SHP77 (cell line): ENCODE measurements at regions not wholly inside any gene's neighbourhood (a gene's known extent, or its start where the extent isn't known, plus 50 kb on each side); places are given as distances from the start of the nearest gene placed in this dataset.

Experiments
- DNase-seq, 2 experiments: peaks; one replicate each; lab custom pipeline; 2025; lab: John Stamatoyannopoulos, UW

DNA sequence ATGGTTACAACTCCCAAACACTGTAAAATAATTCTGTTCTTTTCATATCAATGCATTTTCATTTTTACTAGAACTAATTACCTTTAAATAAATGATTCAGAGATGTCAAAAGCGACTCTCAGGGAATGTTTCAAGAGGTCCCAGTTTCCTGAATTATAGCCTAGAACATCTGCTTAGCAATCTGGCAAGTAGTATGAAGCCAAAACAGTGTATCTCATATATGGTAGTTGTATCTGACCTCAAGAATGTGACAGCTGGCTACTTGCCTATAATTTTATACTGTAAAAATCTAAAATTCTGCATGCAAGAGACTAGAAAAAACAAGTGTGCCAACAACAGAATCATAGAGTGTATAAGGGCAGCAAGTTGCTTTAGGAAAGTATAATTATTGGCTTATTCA is 187.7 kb upstream of the POU5F2 start:
- no peak for DNase-seq

DNA sequence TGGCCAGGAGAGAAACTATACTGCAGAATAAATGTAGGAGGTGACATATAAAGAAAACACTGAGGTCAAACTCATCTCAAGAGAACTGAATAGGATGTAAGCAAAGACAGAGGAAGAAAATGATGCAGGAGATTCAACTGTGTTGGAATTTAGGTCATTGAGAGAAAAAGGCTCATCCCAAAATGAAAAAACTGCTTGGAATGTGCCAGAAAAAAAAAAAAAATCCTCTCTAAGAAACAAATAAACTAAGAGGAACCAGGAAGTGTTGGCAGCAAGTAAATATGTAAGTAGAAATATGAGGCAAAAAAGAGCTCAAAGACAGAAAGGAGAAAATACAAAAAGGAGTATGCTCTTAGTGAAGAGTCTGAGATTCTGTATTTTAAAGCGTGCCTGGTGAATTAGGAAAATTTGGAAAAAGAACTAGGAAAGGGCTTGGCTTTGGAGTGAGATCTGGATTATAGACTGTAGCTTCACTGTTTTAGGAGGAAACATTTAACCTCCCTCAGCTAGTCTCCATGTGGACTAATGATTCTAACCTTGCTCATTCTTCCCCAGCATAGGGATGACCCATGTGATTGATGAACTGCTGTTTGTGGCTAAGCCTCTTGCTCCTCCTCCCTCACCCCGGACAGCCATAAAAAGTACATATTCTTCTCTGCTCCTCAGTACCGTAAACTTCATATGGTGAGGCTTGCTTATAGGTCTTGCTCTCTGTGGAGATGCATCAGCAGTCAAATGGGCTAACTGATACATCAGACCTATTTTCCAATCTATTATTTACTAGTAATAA is 185.6 kb upstream of the POU5F2 start:
- no peak for DNase-seq

GRCh38 chr5:93925321-93925720 is 183.9 kb upstream of the POU5F2 start:
- DNase-seq: no peak

DNA sequence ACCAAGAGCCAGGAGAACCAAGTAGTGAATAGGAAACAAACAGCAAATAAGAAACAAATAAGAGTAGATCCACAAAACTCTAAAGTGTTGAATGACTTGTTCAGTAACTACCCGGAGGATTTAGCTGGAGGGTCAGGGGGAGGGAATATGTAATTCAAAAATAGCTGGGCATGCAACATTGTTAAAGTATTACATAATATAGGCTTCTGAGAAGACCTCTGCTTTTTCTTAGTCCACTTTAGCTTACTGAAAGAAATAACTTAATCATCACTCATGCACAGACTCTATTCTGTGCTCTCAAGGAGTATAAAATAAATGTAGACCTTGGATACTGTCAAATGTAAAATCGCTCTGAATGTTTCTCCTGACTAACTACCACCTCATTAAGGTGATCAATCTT is 183.2 kb upstream of the POU5F2 start:
- DNase-seq: no peak

DNA sequence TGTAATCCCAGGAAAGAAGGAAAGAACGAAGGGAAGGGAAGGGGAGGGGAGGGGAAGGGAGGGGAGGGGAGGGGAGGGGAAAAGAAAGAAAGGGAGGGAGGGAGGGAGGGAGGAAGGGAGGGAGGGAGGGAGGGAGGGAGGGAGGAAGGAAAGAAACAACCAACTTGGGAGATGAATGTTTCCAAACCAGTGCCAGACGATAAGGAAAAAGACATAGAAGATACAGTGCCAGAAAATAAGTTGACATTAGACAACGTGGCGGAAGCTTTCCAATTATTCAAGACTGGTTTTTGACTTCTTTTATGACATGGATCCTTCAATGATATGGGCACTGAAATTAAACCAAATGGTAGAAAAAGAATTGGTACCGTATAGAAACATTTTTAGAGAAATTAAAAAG is 181.2 kb upstream of the POU5F2 start:
- no peak for DNase-seq

- DNase-seq: no peak
These were observed 179.6 kb upstream of the POU5F2 start for GRCh38 chr5:93921001-93921400.

GRCh38 chr5:93916872-93917271 is 175.5 kb upstream of the POU5F2 start:
- DNase-seq: no peak

GRCh38 chr5:93915142-93915553 is 173.7 kb upstream of the POU5F2 start:
- peak; percentile 43 to 65 for DNase-seq

GRCh38 chr5:93911609-93912008 is 170.2 kb upstream of the POU5F2 start:
- no peak for DNase-seq

DNA sequence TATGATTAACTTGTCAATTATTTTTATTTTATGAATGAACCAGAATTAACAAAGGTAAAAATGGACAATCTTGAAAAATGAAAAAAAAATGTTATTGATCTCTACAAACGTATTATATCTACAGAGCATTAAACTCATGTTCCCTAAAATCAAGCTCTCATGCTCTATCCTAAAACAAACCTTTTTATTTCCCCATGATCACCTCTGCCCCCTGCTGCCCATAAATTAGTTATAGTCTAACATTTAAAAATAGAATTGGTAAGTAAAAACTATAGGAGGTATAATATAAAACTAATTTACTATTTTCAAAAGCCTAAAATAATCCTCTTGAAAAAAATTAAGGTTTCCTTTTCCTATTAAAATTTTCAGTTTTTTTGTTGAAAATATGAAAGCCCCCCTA is 168.0 kb upstream of the POU5F2 start:
- peak in 1 of 2 experiments; percentile 9 for DNase-seq

GRCh38 chr5:93904917-93905316 is 163.5 kb upstream of the POU5F2 start:
- no peak for DNase-seq

- DNase-seq: no peak
These were observed 160.9 kb upstream of the POU5F2 start for GRCh38 chr5:93902288-93902687.

DNA sequence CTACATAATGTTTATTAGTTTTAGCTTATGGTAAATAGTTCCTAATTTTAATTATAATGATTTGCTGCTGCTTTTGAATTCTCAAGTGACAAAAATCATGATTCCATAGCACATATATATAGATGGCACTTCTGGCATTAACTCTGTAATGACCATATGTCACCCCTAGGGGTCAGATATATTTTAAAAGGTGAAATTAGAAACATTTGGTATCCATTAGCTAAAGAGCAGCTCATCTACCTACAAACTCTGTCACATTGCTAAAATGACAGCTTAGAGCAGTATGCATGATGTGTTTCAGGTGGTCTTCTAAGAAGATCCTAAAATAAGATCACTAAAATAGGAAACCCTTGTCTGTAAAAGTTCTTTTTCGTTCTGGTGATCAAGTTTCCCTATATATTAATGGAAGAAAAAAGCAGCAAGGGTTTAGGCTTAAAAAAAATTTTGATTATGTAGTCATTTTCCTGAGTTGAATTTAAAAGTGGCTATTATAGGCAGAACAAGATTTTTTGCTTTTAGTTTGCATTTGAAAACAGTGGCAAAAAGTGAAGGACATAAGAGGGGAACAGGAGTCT is 157.7 kb upstream of the POU5F2 start:
- DNase-seq: no peak

GRCh38 chr5:93894601-93895354 is 153.4 kb upstream of the POU5F2 start:
- DNase-seq: peak; percentile 79 to 80

DNA sequence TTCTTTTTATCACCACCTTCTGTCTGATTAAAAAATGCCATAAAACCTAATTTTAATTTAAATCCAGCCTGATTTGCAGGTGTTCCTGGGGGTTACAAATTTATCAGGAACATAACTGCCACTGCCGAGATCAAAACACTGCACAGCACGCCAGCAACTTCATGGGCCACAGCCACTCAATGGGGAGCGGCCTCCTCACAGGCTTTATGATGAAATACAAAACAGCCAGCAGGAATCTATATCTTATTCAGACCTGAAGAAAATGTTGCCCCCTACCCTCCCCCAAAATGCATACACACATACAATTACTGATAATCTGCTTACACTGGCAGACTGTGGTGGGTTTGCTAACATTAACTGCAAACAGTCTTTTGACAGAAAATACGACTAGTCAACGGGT is 151.7 kb upstream of the POU5F2 start:
- peak in 1 of 2 experiments; percentile 34 for DNase-seq

DNA sequence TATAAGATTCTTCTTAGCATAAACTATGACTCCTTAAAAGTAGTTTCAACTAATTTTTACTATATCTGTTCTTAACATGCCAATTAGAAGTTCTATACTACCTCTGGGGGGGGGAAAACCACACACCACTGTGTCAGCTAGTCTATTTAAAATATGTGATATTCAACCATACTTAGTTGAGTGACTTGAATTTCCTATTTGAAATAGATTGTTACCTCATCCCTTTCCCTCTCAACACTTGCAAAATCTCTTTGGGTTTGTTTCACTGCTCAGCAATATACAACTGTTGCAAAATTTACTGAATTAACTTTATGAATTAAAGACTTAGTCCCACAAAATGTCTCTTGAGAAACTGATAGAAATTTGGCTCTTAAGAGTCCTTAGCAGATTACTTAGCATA is 151.1 kb upstream of the POU5F2 start:
- no peak for DNase-seq

GRCh38 chr5:93891491-93892480 is 150.4 kb upstream of the POU5F2 start:
- peak; percentile 86 to 87 for DNase-seq

DNA sequence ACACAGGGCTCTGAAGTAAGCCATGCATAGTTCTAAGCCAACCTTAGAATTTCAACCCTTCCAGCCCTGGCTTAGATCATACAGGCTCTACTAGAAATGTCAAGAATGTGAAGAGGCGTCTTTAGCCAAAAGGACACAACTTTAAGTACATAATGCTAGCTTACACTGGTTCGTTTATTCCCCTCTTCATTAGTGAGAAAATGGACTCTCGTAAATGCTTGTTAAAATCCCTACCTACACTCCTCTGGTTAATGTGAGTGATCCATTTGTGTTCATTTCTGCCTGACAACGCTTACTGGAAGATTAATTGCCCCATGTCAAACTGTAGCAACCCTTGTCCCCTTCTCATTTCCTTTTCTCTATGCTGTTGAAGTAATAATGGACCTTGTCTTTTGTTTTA is 149.3 kb upstream of the POU5F2 start:
- peak; percentile 42 to 69 for DNase-seq

GRCh38 chr5:93887678-93888077 is 146.3 kb upstream of the POU5F2 start:
- no peak for DNase-seq

DNA sequence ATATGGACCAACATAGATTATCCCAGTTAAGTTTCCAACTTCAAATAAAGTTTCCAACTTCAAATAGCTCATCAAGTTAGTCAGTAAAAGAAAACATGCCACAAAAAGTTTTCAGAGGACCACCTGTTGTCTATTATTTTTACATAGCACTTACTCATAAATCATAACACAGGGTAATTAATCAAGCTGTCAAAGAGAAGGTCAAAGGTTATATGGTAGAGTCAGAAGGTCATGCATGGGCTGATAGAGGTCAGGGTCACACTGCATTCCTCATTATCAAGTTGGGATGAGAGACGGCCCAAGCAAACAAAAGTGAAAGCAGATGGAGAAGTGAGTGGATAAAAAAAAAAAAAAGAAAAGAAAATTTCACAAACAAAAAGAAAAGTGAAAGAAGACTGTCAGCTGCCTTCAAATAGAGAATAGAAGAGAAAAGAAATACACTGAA is 145.5 kb upstream of the POU5F2 start:
- DNase-seq: no peak

DNA sequence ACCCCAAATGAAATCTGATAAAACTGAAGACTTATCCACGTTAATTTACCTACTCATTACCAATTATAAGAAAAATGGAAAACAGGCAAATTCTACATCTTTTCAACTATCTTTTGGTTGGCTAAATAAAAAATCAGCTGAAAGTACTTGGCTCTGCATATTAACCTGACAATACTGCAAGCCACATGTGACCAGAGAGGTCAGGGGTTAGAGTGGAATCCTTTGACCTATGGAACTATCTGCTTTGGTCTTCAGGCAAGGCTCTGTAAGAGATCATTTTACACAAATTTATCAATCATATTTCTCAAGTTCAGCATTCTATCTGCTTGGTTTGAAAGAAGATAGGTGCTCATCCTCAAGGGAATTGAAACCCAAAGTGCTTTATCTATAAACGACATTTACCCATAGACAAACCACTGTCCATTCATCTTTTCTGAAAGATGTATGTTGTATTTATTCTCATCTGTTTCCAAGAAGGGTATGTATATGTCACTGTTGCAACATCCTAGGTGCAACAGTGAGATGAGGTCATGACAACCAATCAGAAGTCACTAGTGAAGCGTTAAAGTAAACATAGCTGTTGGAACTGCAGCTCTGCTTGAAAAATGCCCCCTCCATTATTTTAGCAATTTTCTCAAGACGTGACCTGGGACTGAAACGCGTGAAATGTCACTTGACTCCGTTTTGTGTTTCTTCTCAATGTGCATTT is 144.9 kb upstream of the POU5F2 start:
- peak; percentile 14 to 17 for DNase-seq
